ENCODE measurements at regions not wholly inside any gene's neighbourhood (a gene's known extent, or its start where the extent isn't known, plus 50 kb on each side); places are given as distances from the start of the nearest gene placed in this dataset.

GRCh38 chr12:105992849-105993740 lies 145.7 kb downstream of the NUAK1 start:
- TF ChIP-seq CTCF (IDR thresholded peaks at IDR 0.05), result no peak
- TF ChIP-seq EP300 (IDR thresholded peaks at IDR 0.05), result no peak

Data from ovary (tissue), 3 donors.